Sigmoid colon (tissue), 6 donors: ENCODE measurements at regions not wholly inside any gene's neighbourhood (a gene's known extent, or its start where the extent isn't known, plus 50 kb on each side); places are given as distances from the start of the nearest gene placed in this dataset.

Source experiments
- DNase-seq: peaks from one replicate; pipeline ENCODE4 v3.0.0-alpha.2; 2019
- H3K27ac ChIP-seq, 4 donors: fragments of 200-600 bp; sonication (generic); one replicate each; pipeline ENCODE4 v1.5.1; 2016 to 2019; ENCODE audit warnings: mild to moderate bottlenecking in 1 of 4
- H3K27me3 ChIP-seq, 3 donors: fragments of 200-600 bp; sonication (generic); one replicate each; pipeline ENCODE4 v1.5.1; 2019; ENCODE audit warnings: mild to moderate bottlenecking in 1 of 3
- H3K36me3 ChIP-seq, 4 donors: fragments of 200-600 bp; sonication (generic); one replicate each; pipeline ENCODE4 v1.5.1; 2016 to 2019
- H3K4me1 ChIP-seq, 4 donors: fragments of 200-600 bp; sonication (generic); one replicate each; pipeline ENCODE4 v1.5.1; 2017 to 2019
- H3K4me3 ChIP-seq, 4 donors: fragments of 200-600 bp; sonication (generic); one replicate each; pipeline ENCODE4 v1.5.1; 2017 to 2019; ENCODE audit warnings: mild to moderate bottlenecking in 2 of 4, moderate library complexity in 1 of 4
- H3K9me3 ChIP-seq, 4 donors: fragments of 200-600 bp in 3 of 4; sonication (generic) in 3 of 4; one replicate each; pipeline versions ENCODE4 v1.5.1 to v1.6.1; 2013 to 2019
- EP300 ChIP-seq, 4 donors: sonication (generic); formaldehyde crosslinking; IDR thresholded peaks; one replicate each; pipeline ENCODE4 v1.6.1; 2017; ENCODE audit warnings: antibody characterized with exemption in 4 of 4
- POLR2A ChIP-seq, 2 donors: fragments of 450-650 bp; IDR thresholded peaks; one replicate each; pipeline ENCODE4 v1.6.1; 2016; ENCODE audit warnings: antibody characterized with exemption in 2 of 2, mild to moderate bottlenecking in 2 of 2, moderate library complexity in 2 of 2
- POLR2AphosphoS5 ChIP-seq, 4 donors: sonication (generic); formaldehyde crosslinking; IDR thresholded peaks; one replicate each; pipeline ENCODE4 v1.6.1; 2017; ENCODE audit warnings: antibody characterized with exemption in 4 of 4
- WGBS, 2 donors: extraction: QIAGEN DNeasy Blood & Tissue Kit; methylation state at CpG; one replicate each; pipeline ENCODE4 v1.1.7; 2013; 5-methylcytosine and 5-hydroxymethylcytosine counted together
- intact Hi-C: fragments of 100-400 bp; cut with DNase I; formaldehyde crosslinking; loops from one replicate; pipeline ENCODE4 v1.15.1; 2023
- TF ChIP-seq, protein P1 (sequence below), 4 experiments: fragments of 450-650 bp in 3 of 4; fragments of 200-600 bp in 1 of 4; IDR thresholded peaks; one replicate each; pipeline ENCODE4 v1.5.1; 2016 to 2019; ENCODE audit warnings: antibody characterized with exemption in 4 of 4, mild to moderate bottlenecking in 3 of 4, moderate library complexity in 2 of 4
- donor health status: healthy with polysubstance abuse.
- donor health status: healthy.

DNA sequence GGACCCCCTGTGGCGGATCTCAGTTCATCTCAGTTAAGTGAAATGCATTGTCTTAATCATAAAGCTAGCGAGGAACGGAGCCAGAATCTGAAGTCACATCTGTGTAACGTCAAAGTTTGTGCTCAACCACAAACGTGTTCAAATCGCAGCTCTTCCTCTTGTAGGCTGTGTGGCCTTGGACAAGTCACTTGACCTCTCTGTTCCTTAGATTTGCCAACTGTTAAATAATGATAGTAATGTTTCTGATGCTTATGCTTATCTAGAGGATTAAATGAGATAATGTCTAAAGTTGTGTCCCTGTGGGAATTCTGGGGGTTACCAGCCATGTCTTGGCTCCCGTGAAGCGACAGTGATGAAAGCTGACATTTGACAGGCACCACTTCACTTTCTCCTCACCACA is 69.2 kb upstream of the NEURL1B start:
- no peak overlapping the region for H3K4me3 ChIP-seq
- TF ChIP-seq, protein P1, sequence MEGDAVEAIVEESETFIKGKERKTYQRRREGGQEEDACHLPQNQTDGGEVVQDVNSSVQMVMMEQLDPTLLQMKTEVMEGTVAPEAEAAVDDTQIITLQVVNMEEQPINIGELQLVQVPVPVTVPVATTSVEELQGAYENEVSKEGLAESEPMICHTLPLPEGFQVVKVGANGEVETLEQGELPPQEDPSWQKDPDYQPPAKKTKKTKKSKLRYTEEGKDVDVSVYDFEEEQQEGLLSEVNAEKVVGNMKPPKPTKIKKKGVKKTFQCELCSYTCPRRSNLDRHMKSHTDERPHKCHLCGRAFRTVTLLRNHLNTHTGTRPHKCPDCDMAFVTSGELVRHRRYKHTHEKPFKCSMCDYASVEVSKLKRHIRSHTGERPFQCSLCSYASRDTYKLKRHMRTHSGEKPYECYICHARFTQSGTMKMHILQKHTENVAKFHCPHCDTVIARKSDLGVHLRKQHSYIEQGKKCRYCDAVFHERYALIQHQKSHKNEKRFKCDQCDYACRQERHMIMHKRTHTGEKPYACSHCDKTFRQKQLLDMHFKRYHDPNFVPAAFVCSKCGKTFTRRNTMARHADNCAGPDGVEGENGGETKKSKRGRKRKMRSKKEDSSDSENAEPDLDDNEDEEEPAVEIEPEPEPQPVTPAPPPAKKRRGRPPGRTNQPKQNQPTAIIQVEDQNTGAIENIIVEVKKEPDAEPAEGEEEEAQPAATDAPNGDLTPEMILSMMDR (IDR thresholded peaks at IDR 0.05): no peak
- TF ChIP-seq EP300 (IDR thresholded peaks at IDR 0.05): no peak
- TF ChIP-seq POLR2AphosphoS5 (IDR thresholded peaks at IDR 0.05): no peak
- no peak for TF ChIP-seq POLR2A (IDR thresholded peaks at IDR 0.05)
- peak overlapping the region in 1 of 4 donors; percentile 43 for H3K27ac ChIP-seq
- no peaks in the 10 kb centered on the region for H3K9me3 ChIP-seq
- DNase-seq: no peak
- H3K4me1 ChIP-seq: peaks cover 0 to 39% (median 20%) of the 10 kb centered on the region in 4 donors
- intact Hi-C loops: loop anchor here (2.0 kb wide), 1 partner anchor 63 kb away; no protein-coding TSS in a partner anchor
- H3K36me3 ChIP-seq: no peaks in the 10 kb centered on the region
- 88 to 93% methylated on average over 8 of the region's 8 CpGs for WGBS, 2 donors
- no peaks in the 10 kb centered on the region for H3K27me3 ChIP-seq

DNA sequence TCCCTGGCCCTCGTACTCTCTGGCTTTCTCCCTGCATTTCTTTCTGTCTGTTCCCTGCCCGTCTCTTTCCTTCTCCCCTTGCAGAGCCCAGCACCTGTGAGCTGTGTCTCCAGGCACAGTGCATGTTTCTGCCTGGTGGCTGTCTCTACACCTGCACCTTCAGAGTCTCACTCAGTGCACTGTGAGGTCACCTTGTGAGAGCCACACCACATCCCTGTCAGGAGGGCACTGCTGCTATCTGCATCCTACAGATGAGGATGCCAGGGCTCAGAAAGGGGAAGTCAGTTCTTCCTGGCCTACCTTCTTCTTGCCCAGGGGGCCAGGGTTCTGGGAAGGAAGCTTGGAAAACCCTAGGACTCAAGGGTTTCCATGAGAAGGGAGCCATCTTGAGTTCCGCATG is 69.7 kb upstream of the NEURL1B start:
- intact Hi-C loops: loop anchor here (2.0 kb wide), 1 partner anchor 63 kb away; no protein-coding TSS in a partner anchor

DNA sequence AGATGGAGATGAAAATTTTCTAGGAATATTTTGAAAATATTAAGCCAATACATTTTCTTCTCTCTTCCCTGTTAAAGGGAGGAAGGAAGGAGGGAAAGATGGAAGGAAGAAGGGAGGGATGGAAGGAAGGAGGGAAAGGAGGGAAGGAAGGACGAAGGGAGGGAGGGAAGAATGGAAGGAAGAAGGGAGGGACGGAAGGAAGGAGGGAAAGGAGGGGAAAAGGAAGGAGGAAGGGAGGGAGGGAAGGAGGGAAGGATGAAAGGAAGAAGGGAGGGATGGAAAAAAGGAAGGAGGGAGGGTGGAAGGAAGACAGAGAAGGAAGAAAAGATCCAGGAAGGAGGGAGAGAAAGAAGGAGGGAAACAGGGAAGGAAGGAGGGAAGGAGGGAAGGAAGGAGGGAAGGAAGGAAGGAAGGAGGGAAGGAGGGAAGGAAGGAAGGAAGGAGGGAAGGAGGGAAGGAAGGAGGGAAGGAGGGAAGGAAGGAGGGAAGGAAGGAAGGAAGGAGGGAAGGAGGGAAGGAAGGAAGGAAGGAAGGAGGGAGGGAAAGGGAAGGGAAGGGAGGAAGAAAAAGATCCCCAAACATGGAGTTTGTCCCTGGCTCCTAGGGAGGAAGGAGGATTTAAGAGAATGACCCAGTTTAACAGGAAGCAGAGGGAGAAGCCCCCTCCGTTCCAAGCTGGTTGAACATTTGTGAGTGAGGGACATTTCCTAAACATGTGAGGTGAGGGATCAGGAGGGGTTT is 70.3 kb upstream of the NEURL1B start:
- no peaks in the 10 kb centered on the region for H3K36me3 ChIP-seq
- DNase-seq: no peak
- H3K27ac ChIP-seq: peak overlapping the region in 3 of 4 donors; percentile 60 to 90 (median 67)
- H3K4me3 ChIP-seq: no peak overlapping the region
- intact Hi-C loops: loop anchor here (2.0 kb wide), 1 partner anchor 64 kb away; no protein-coding TSS in a partner anchor
- no peaks in the 10 kb centered on the region for H3K27me3 ChIP-seq
- 70 to 72% methylated on average over 3 of the region's 3 CpGs for WGBS, 2 donors
- H3K4me1 ChIP-seq: peaks cover 0 to 38% (median 21%) of the 10 kb centered on the region in 4 donors
- no peaks in the 10 kb centered on the region for H3K9me3 ChIP-seq
- no peak for TF ChIP-seq POLR2AphosphoS5 (IDR thresholded peaks at IDR 0.05)
- no peak for TF ChIP-seq POLR2A (IDR thresholded peaks at IDR 0.05)
- TF ChIP-seq, protein P1 (IDR thresholded peaks at IDR 0.05): no peak
- TF ChIP-seq EP300 (IDR thresholded peaks at IDR 0.05): no peak

More for the DNA sequence above, 69.7 kb upstream of the NEURL1B start:
- no peak for DNase-seq
- no peaks in the 10 kb centered on the region for H3K36me3 ChIP-seq
- H3K27me3 ChIP-seq: no peaks in the 10 kb centered on the region
- H3K27ac ChIP-seq: peak overlapping the region in 1 of 4 donors; percentile 43
- WGBS, 2 donors: 55 to 66% methylated on average over 3 of the region's 3 CpGs
- peaks cover 0 to 39% (median 20%) of the 10 kb centered on the region in 4 donors for H3K4me1 ChIP-seq
- no peak overlapping the region for H3K4me3 ChIP-seq
- no peaks in the 10 kb centered on the region for H3K9me3 ChIP-seq
- TF ChIP-seq, protein P1 (IDR thresholded peaks at IDR 0.05): no peak
- no peak for TF ChIP-seq EP300 (IDR thresholded peaks at IDR 0.05)

DNA sequence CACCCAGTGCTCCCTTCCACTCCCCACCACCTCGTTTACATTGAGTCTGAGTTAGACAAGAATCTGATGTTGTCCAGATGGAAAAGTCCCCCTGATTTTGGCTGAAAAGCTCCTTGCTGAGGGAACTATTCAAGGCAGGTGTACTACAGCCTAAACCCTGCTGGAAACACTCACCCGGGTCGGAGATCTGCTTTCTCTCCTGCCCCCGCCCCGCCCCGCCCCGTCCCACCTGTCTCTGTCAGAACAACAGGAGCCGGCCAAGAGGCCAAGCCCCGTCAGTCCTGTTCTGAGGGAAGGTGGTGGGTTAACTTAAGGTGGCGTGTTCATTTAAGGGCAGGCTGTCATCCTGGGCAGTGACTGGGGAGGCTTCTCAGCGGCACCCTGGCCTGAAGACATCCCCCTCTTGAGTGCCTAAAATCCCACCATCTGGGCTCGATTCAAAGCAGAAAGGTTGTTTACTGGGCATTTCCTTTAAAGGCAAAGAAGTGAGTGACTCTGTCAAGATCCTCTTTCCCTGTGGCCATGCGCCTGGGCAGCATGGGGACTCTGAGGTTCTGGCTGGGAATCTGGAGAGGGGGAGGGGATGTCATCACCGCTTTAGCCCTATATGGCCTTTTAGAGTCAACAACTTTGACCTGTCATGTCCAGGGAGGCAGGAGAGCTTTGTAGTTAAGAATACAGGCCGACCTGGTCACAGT is 71.1 kb upstream of the NEURL1B start:
- Histone ChIP-seq H3K27ac (peak overlapping the region; percentile 27 to 90 (median 64)), H3K9me3 (no peaks in the 10 kb centered on the region), H3K4me3 (no peak overlapping the region), H3K4me1 (peaks cover 0 to 41% (median 28%) of the 10 kb centered on the region in 4 donors), H3K36me3 (no peaks in the 10 kb centered on the region), H3K27me3 (no peaks in the 10 kb centered on the region)
- TF ChIP-seq POLR2AphosphoS5 (IDR thresholded peaks at IDR 0.05): peak in 3 of 4 donors; percentile 18 to 63 (median 62)
- TF ChIP-seq, protein P1 (IDR thresholded peaks at IDR 0.05): no peak
- DNase-seq: no peak
- intact Hi-C loops: loop anchor here (2.0 to 5.0 kb wide), 2 partner anchors 65 to 88 kb away; no protein-coding TSS in a partner anchor
- 16 to 57% methylated on average over 15 of the region's 15 CpGs for WGBS, 2 donors
